B cell (primary cell): ENCODE measurements at regions not wholly inside any gene's neighbourhood (a gene's known extent, or its start where the extent isn't known, plus 50 kb on each side); places are given as distances from the start of the nearest gene placed in this dataset.

Experiments
- EZH2 ChIP-seq: IDR thresholded peaks from 2 replicates; pipeline ENCODE4 v1.6.1; 2012; ENCODE audit warnings: borderline replicate concordance, low read depth, mild to moderate bottlenecking, moderate library complexity, low read length; ENCODE audit not compliant: insufficient read depth, poor library complexity, severe bottlenecking
- TF ChIP-seq, protein P1 (sequence below): fragments of 200-600 bp; IDR thresholded peaks from one replicate; pipeline ENCODE4 v1.8.0; 2022; ENCODE audit warnings: antibody characterized with exemption, mild to moderate bottlenecking

GRCh38 chr1:59241909-59242308 lies 55.0 kb upstream of the FGGY start:
- TF ChIP-seq, protein P1, sequence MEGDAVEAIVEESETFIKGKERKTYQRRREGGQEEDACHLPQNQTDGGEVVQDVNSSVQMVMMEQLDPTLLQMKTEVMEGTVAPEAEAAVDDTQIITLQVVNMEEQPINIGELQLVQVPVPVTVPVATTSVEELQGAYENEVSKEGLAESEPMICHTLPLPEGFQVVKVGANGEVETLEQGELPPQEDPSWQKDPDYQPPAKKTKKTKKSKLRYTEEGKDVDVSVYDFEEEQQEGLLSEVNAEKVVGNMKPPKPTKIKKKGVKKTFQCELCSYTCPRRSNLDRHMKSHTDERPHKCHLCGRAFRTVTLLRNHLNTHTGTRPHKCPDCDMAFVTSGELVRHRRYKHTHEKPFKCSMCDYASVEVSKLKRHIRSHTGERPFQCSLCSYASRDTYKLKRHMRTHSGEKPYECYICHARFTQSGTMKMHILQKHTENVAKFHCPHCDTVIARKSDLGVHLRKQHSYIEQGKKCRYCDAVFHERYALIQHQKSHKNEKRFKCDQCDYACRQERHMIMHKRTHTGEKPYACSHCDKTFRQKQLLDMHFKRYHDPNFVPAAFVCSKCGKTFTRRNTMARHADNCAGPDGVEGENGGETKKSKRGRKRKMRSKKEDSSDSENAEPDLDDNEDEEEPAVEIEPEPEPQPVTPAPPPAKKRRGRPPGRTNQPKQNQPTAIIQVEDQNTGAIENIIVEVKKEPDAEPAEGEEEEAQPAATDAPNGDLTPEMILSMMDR, result no peak
- TF ChIP-seq EZH2, result no peak
